ENCODE measurements at regions not wholly inside any gene's neighbourhood (a gene's known extent, or its start where the extent isn't known, plus 50 kb on each side); places are given as distances from the start of the nearest gene placed in this dataset.

- TF ChIP-seq CTCF (IDR thresholded peaks at IDR 0.05) (no peak), POLR2AphosphoS5 (IDR thresholded peaks at IDR 0.05) (no peak), POLR2A (IDR thresholded peaks at IDR 0.05) (no peak)
These were observed 76.3 kb upstream of the SEMA6A start for GRCh38 chr5:116650964-116651363.
